Epidermal melanocyte (primary cell): ENCODE measurements at regions not wholly inside any gene's neighbourhood (a gene's known extent, or its start where the extent isn't known, plus 50 kb on each side); places are given as distances from the start of the nearest gene placed in this dataset.

Source experiments
- DNase-seq: peaks from one replicate; pipeline ENCODE4 v3.0.0; 2011; ENCODE audit warnings: low spot score; ENCODE audit not compliant: insufficient read length

DNA sequence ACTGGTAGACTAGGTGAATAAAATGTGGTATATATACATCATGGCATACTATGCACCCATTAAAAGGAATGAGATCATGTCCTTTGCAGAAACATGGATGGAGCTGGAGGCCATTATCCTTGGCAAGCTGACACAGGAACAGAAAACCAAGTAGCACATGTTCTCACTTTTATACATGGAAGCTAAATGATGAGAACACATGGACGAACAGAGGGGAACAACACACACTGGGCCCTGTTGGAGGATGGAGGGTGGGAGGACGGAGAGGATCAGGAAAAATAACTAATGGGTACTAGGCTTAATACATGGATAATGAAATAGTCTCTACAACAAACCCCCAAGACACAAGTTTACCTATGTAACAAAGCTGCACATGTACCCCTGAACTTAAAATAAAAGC, 780.0 kb downstream of the DACH1 start:
- no peak for DNase-seq

DNA sequence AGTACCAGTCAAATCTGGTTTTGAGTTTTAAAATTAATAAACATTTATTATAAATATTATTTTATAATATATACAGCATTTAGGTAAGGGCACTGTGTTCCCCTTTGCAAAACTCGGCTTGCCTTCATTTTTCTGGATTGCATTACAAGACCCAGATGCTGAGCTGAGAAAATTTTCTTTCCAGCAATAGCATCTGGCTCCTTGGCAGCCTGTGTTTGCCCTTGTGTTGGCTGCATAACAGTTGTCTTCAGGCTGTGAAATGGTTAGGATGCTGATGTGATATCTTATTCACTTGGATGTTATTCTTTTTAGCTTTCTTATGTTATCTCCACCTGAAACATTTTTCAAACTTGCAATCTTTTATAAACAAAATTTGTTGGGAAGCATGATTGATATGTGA, 784.4 kb downstream of the DACH1 start:
- DNase-seq, result no peak

DNA sequence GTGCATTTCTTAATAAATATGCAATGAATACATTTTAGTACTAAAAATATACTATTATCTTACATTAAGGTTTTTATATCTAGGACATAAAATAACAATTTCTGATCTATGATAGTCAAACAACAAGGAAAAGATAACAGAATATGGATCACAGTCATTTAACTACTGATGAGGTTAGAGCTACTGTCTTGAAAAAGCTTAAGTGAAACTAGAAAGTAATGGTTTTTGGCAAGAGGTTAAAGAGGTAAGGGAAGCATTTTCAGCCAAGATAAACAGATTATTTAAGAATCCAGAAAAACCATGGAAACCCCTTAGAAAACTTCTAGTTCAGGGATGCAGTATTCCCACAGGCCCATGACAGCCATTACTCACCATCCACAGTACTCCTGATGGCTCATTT, 787.4 kb downstream of the DACH1 start:
- DNase-seq, result no peak

DNA sequence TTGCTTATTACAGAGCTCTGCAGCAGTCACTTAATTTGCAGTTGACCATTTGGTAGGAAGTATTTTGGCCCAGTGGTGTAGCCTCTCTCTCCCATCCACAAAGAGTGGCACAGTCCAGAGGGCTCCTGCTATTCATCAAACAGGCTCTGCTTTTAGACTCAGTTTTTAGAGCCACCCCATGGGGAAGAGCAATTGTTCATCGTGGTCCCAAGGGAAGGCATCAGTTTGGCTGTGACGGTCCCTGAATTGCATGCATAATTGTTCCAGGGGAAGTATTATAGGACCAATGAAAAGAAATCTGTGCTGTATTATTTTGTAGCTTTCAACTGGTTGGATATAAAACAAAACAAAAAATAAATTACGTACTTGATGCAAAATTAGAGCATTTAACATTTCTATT, 799.0 kb downstream of the DACH1 start:
- no peak for DNase-seq

DNA sequence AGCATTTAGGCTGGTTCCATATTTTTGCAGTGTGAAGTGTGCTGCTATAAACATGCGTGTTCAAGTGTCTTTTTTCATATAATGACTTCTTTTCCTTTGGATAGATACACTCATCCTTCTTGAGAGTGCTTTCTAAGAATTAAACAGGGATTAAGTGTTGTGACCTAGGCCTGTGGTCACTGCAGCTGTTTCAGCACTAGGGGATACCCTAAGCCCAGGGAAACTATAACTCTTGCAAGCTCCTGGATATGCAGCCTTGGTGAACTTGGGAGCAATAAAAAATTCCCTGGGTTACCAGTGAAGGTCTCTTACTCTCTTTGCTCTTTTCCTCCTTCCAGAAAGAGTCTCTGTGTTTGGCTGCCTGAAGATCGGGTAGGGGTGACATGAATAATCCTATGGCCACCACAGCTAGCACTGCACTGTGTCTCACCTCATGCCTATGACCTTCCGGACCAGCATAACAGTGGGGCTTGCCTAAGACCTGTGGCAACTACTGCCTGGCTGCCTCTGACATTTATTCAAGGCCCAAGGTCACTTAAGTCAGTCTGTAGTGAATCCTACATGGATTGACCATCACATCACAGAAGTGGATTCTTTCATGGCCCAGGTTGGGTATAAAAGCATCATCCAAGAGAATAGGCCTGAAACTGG, 799.7 kb downstream of the DACH1 start:
- no peak for DNase-seq

DNA sequence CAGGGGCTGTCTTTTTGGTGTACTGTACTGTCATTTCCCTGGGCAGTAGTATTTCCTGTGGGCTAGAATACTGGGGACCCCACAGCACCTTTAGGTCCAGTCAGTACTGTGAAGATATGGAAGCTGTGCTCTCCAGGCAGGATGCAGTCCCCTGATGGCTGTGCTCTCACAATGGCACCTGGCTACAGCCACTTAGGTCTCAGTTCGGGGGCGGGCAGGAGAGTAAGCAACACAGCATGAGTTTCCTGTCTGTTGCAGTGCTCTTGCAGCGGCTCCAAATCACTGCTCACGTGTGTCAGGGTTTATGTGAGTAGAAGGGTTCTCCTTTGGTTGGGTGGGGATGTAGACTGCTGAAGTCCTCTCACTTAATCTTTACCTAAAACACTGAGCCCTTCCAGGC, 810.4 kb downstream of the DACH1 start:
- DNase-seq, result no peak

DNA sequence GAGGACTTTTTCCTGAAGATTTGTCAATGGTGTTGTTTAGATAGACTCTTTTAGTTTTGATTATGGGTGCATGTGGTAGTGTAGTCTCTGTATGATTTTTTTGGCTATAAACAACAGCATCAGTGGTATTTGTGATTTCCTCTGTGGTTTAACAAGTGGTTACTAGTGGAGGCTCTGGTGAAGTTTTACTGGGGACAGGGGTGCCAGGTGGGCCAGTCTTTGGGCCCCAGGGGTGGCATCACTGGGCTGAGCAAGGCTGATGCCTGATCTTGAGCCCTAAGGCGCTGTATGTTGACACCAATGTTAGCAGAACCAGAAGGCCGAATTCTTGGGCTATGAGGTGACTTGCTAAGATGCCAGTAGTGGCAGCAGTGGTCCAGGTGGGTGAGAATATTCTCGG, 811.4 kb downstream of the DACH1 start:
- no peak for DNase-seq

DNA sequence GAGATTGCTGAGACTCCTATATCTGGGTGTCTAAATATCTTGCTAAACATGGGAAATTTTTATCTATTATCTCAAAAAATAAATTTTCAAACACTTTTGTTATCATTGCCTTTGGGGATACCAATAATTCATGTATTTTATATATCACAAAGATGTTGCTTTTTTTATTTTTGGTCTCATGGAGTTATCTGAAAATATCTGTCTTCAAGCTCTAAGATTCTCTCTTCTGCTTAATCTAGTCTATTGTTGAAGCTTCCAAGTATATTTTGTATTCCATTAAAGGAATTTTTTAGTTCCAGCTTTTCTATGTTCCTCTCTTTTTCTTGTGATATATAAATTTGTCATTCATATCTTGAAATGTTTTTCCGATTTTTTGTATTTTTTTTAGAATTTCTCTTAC, 812.0 kb downstream of the DACH1 start:
- no peak for DNase-seq

DNA sequence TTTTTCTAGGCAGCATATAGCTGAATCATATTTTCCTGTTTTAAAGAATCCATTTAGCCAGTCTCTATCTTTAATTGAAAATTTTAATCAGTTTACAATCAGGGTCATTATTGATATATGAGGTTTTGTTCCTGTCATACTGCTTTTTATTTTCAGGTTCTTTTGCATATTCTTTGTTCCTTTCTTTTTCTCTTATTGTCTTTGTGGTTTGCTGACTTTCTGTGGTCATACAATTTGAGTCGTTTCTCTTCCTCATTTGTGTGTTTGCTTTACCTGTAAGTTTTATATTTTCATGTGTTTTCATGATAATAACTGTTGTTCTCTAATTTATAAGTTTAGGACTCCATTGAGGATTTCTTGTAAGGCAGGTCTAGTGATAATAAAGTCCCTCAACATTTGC, 812.6 kb downstream of the DACH1 start:
- DNase-seq, result no peak

DNA sequence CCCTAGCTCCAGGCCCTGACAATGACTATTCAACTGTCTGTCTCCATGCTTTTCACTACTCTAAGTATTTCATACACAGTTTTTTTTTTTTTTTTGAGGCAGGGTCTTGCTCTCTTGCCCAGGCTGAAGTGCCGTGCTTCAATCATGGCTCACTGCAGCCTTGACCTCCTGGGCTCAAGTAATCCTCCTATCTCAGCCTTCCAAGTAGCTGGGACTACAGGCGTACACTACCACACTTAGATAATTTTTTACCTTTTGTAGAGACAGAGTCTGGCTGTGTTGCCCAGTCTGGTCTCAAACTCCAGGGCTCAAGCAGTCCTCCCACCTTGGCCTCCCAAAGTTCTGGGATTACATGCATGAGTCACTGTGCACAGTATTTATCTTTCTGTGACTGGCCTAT, 815.4 kb downstream of the DACH1 start:
- DNase-seq, result no peak

DNA sequence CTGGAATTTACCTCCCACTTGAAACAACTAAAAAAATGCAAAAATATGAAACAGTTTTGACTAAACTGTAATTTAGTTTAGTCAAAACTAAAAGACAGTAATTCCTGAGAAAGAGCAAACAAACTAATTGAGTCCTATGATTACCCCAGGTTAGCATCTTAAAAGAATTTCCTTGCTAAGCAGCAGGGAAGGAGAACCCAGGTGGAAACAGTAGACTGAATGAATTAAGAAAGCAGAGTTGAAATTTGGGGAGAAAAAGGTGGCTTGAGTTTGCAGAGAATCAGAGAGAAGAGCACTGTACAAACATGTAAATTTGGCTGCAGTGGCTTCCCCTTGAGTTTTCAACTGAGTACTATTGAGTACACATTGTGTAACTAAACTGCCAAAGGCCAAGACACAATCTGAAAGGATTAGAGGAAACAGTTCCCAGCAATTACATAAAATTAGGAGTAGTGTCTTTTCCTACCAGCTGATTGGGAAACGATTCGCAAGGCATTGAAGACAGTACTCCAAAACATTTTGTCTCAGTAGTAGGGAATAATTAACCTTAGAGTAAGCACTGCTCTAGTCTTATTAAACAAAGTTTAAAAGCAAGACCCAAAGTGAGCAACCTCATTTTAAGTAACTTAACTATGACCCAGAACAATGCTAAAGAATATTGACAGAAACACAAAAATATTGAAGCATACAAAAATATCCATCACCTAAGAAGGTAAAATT, 820.5 kb downstream of the DACH1 start:
- no peak for DNase-seq

DNA sequence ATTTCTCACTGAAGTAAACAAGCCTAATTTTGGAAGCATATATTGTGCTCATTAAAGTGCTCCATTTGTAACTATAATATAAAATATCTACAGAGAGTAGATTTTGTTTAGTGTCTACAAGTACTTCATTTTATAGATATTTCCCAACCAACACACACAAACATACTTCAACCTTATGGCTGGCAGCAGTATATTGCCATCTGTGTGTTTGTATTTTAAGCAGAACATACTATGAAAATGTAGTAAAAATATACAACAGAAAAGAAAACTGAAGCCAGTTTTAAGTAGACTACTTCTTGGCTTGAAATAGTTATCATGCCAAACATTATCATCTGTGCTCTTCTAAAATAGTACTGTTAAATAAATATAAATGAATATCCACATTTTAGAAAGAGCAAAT, 821.9 kb downstream of the DACH1 start:
- no peak for DNase-seq

DNA sequence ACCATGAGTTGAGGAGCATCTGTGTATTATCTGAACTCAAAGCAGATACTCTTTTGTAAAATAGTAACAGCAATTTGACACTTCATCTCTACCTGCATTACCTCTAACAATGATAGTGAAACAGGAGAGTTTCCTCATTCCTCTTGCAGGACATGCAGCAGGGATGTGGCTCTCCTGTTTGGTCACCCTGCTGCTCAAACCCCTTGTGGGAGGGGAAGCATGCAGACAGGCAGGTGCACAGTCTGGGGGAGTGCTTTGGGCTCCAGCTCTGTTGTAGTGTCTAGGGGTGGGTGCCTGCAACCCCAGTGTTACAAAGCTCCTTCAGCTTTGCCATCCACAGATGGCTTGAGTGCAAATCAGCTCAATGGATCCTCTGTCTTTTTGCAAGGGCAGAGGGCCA, 827.6 kb downstream of the DACH1 start:
- no peak for DNase-seq

DNA sequence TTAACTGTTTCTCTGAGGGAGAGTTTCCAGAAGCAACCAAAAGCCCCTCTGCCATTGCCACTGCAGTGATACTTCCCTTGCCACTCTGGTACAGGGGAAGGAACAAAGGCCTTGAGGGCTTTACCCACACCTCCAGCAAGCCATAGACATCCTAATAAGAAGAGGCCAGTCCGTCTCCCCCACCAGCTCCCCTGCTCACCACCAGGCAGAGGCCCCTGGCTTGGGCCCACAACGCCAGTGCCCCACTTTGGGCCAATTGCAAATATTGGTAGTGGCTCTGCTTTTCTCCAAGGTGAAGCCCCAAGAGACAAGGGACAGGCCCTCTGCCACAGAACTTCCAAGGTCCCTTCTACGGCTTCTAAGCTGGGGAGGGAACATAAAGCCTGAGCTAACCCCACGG, 833.0 kb downstream of the DACH1 start:
- DNase-seq, result no peak

DNA sequence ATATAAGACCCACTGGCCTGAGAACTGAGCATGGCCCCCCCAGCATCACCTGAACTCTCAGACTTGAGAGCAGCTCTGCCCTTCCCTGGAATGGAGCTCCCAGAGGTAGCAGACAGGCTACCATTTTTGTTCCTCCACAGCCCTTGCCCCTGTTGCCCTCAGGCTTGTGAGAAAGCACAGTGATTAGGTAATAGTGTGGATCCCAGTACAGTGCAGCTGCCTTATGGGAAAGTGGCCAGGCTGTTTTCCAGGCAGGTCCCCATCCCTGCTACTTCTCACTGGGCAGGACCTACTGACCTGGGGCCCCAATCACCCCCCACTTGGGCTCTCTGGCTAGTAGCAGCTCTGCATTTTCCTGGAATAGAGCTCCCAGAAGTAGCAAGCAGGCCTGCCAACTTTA, 834.0 kb downstream of the DACH1 start:
- no peak for DNase-seq

DNA sequence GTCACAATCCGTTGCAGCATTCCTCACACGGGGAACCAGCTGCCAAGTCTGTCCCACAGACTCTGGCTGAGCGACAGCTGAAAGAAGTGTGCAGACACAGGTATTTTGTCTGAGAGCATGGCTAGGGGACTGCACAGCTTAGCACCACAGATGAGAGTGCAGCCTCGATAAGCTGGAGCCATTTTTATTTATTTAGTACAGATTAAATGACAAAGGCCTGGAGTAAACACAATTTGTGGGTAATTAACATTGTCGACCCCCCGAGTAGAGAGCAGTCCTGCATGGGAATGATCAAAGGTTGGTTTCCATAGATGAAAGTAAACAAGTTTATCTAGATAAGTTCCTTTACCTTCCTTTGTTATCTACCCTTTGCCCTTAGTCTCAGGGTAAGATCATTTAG, 836.2 kb downstream of the DACH1 start:
- DNase-seq, result no peak

DNA sequence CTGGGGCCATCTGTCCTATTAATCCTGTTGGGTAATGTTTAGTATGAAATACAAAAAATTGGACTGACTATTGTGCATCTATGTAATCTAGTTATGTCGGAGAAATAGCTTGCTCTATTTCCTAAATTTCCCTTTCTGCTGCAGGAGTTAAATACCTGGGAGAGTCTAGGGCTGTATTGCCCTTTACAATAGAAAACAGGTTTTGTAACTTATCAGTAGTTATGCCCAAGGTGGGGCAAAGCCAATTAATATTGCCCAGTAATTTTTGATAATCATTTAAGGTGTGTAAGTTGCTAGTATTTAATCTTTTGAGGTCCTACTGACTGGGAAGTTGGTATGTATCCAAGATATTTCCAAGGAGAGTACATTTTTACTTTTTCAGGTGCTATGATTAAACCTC, 838.1 kb downstream of the DACH1 start:
- DNase-seq, result no peak

DNA sequence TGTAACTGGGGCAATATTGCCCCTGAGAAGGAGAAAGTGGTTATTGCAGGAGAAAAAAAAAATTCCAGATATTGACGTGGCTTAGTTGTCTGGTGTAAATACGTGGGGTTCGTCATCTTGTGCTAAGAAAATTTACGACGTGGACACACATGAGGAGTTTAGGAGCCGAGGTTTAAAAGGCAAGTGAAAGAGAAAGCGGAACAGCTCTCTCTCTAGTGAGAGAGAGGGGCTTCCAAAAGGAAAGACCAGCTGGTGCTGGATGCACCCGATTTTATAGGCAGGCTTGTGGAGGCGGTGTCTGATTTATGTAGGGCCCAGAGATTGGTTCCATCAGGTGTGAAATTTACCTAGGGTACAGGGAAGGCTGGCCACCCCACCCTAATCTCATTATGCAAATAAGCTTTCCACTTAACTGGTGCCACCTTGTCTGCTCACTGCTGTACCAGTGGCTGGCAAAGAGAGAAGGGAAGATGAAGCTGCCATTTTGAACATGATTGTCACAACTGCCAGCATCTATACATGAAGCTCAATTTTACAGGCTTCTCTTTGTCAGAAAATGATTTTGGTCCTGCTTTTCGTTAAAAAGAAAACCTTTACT, 845.1 kb downstream of the DACH1 start:
- DNase-seq, result no peak

DNA sequence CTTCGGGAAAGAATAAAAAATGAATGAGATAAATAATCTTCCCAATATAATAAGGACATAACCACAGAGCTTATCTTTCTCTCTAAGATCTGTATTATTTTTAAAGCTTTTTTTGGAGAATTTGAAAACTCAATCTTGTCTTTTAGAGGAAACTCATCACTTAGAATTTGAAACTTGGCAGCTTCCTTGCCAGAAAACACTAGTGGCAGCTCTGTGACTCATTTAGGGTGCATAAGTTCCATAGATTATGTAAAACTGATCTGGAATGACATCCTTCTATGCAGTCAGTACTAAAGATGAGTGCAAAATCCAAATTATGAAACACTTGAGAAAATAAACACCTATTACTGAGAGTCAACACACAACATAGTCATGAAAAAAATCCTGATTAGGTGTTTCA, 848.0 kb downstream of the DACH1 start:
- no peak for DNase-seq

DNA sequence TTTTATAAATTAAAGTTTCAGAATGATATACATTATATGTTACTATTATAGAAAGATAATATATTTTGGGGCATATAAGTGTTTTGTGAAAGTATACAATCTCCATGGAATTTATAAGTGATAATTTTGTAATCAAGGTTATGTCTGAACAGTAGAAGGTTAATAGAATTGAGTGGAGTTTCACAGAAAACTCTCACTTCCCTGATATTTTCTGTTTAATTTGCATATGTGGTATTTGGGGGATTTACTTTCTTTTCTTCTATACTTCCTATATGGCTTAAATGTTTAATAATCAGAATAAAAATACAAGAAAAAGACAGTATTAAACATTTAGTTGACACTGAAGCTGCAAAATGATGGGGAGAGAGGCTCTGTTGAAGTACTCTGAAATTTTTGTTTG, 848.5 kb downstream of the DACH1 start:
- DNase-seq, result no peak

DNA sequence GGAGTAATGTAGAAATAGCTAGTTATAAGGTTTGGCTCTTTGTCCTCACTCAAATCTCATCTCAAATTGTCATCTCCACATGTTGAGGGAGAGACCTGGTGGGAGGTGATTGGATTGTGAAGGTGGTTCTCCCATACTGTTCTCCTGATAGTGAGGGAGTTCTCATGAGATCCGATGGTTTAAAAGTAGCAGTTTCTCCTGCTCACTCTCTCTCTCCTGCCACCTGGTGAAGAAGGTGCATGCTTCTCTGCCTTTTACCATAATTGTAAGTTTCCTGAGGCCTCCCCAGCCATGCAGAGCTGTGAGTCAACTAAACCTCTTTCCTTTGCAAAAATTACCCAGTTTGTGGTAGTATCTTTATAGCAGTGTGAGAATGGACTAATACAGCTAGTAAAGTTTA, 849.4 kb downstream of the DACH1 start:
- no peak for DNase-seq

DNA sequence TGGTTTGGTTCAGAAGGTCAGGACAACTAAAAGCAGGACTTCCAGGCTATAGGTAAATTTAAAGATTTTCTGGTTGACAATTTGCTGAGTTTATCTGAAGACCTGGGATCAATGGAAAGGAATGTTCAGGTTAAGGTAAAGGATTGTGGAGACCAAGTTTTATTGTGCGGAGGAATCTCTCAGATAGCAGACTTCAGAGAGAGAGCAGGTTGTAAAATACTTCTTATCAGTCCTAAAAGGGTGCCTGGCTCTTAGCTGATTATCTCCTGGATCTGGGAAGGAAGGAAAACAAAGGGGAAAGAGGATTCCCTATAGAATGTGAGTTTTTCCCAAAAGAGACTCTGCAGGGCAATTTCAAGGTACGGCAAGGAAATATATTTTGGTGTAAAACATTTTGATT, 851.5 kb downstream of the DACH1 start:
- no peak for DNase-seq

DNA sequence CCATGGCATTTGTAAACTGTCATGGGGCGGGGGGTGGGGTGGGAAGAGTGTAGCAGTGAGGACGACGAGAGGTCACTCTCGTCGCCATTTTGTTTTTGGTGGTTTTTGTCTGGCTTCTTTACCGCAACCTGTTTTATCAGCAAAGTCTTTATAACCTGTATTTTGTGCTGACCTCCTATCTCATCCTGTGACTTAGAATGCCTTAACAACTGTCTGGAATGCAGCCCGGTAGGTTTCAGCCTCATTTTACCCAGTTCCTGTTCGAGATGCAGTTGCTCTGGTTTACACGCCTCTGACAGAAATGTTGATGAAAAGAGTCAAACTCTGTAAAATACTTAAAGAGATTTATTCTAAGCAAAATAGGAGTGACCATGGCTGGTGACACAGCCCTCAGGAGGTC, 852.0 kb downstream of the DACH1 start:
- DNase-seq, result no peak
